HG03095 (cell line): ENCODE measurements at regions not wholly inside any gene's neighbourhood (a gene's known extent, or its start where the extent isn't known, plus 50 kb on each side); places are given as distances from the start of the nearest gene placed in this dataset.
"Not testable (repeated sequence)": the region's sequence is repeated elsewhere in the genome, so short reads cannot be mapped to it uniquely, and the experiment has no call there.

Experiments used
- ATAC-seq: cut with Tn5 transposase; IDR thresholded peaks from one replicate; pipeline ENCODE4 v1.9.1; 2021; ENCODE audit warnings: moderate library complexity; ENCODE audit not compliant: unreplicated experiment

- ATAC-seq, result no peak
Measured at GRCh38 chr6:104522533-104522932, 337.2 kb downstream of the HACE1 start.

GRCh38 chr6:104521176-104521575 lies 338.5 kb downstream of the HACE1 start:
- ATAC-seq, result no peak

DNA sequence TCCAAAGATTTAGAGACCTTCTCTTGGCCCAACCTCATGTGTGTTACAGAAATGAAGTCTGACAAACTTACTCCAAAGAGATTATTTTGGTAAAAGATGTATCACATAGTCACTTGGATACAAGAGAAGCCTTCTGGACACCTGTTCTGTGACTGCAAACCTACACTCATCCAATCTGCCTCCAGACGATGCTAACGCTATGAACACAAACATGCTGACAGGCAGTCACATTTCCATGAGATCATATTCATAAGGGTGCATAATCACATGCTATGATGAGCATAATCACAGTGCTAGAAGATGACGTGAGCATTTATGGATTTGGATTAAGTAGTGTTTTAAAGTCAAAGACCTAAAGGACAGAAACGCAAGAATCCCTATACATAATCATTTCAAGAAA lies 340.2 kb downstream of the HACE1 start:
- ATAC-seq, result no peak

DNA sequence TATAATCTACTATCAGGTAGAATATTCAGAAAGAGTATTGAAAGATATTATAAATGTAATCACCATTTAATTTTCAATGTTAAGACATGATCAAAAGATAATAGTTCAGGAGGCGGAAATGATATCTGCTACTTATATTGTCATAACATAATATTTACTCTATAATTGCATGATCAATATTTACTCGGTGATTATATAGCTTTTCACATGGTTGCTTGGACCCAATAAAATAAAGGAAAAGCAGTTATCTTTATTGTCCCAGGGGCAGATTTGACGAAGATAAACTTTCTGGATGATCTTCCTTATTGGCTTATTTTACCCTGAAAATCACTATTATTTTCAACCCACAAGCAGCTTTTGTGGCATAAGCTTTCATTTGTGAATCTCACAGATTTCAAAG lies 350.4 kb downstream of the HACE1 start:
- no peak for ATAC-seq

GRCh38 chr6:104506429-104506828 lies 353.3 kb downstream of the HACE1 start:
- ATAC-seq, result no peak

- ATAC-seq, result no peak
Measured at GRCh38 chr6:104505838-104506237, 353.9 kb downstream of the HACE1 start.

DNA sequence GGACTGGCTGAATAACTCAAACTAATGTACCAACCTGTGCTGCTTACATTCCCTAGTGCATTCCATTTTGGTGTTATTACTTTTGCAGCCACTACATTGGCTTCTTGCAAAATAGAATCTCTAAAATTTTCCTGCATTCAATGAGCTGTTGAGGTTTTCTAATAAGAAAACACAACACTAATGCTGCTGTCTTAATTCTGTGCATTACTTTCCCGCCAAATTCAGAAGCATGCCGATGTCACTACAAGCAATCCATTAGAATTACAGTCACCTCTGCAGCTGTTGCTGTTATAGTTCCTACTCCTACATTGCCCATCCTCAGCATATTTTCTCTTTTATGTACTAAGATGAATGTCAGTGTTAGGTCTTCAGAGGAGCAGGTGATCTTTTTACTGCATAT lies 359.5 kb downstream of the HACE1 start:
- no peak for ATAC-seq

GRCh38 chr6:104486035-104486434 lies 373.7 kb downstream of the HACE1 start:
- no peak for ATAC-seq

DNA sequence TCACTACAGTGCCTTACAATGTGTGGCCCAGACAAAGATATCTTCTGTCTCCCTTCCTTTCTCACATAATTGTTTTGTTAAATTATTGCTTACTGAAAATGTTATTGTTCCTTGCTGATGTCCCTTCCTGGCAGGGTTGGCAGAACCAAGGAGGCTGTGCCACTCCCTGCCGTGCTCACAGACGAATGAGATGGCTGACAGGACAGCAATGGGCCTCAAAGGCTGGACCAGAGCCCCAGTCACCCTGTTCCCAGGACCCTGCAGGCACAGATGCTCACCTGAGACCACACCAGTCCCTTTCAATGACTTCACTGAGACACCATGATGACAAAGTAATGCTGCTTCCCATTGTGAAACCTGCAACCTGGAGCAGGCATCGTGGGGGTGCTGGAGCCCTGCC lies 375.1 kb downstream of the HACE1 start:
- no peak for ATAC-seq

DNA sequence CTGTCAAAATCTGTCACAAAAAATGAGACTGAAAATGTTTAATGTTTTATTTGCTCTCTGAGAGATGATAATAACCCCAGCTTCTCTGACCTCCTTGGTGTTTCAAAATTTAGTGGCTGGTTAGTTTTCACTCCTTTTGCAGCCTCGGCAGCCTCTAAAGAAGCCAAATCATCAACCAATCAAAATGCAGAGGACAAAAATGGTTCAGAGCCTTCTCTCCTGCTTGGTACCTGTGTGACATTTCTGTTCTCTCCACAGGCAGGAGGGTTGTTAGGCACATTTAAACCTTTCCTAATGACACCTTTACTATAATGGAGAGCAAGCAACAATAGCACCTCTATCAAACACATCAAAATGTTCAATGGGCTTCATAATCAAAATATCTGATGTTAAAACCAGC lies 375.5 kb downstream of the HACE1 start:
- no peak for ATAC-seq

DNA sequence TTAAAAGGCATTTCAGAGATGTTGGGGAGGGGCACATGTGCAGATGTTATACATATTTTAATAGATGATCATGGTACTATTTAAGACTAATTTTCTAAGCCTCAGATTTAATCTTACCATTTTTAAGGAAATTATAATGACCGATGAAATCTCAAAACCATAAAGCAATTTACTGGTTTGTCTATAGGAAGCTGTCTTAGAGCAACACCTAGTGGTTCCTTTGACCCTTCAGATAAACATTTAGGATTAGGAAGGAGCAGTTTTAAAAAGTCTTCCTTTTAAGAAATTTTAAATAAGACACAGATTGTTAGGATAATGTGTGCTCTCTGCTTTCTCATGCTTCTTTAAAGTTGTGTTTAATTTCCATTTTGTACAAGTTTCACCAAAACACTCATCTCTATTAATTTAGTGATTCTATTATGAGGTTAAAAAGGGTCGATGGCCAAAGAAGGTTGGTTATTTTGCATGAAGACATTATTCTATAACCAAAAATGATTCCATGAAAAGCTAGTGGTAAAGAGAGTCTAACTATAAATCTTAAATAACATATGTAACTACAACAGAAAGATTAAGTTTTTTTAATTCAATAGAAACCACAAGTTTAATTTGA lies 376.4 kb downstream of the HACE1 start:
- no peak for ATAC-seq

DNA sequence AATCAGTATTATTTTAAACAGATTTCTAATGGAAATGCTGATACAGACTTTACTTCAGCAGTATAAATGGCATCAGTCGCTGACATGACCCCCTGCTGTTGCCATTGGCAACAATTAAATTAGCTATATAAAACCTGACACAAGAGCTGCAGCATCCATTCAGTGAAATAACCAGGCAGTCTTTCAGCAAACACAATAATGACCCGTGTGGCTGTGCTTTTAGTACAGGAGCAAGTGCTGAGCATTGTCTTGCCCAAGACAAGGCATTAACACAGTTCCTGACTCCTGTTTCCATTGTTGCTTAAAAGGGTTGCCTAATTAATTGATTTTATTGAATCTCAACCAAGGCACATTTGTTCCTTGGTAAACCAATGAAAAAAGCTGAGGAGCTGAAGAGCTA lies 382.1 kb downstream of the HACE1 start:
- ATAC-seq, result no peak

- ATAC-seq, result no peak
Measured at GRCh38 chr6:104473021-104473429, 386.7 kb downstream of the HACE1 start.

DNA sequence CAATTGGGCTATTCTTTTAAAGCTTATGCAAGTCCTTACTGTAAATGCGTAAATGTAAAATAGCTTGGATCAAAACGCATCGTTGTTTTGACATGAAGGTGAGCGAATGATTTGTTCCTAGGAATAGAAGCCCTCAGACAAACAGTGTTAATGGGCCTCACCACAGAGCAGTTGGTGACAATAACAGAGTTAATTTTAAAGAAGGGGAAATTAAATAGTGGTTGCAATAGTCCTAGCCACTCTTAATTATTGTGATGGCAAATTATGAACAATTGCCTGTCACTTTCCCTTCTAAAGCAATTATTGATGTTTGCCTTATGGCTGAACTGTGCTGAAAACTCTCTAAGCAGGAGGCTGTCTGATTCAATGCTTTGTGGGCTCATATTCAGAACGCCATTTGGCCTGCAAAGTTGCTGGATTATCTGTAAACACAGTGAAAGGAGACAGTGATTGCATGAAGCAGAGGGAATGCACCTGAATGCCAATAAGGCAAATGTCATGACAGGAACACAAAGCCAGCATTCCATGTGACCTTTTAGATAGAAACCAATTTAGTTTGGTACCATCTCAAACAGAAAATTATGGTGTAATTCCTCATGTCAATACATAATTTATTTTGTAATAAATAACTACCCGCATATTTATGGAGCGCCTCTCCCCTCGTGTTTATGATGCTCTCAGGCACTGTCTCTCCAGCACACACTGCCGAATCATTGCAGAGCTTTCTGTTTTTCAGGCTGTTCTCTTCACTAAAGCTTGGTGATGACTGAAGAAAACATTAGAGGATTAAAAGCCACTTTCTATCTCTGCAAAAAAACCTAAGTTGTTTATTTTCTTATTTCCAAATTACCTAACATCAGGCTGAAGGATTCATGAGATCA lies 387.5 kb downstream of the HACE1 start:
- no peak for ATAC-seq

DNA sequence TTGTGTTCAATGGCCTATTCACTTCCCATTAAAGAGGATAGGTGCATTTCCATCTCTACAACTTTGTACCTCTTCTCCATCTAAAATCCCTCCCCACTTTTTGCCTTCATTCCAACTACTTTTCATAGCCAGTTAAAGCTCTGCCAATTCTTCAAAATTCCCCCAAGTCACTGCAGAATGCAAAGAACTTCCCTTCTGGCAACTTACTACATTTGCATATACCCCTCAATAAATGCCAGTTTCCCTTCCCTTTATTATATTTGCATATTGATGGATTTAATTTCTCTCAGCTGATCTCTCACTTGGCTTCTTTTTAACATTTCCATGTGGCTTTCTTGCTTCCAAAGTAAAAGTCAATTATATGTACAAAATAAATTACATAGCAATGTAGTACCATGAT lies 393.4 kb downstream of the HACE1 start:
- ATAC-seq, result no peak

GRCh38 chr6:104462811-104463599 lies 396.7 kb downstream of the HACE1 start:
- no peak for ATAC-seq

GRCh38 chr6:104460738-104461483 lies 398.8 kb downstream of the HACE1 start:
- peak; percentile 49 for ATAC-seq

- peak; percentile 88 for ATAC-seq
Measured at GRCh38 chr6:104459543-104459942, 400.2 kb downstream of the HACE1 start.

- ATAC-seq, result no peak
Measured at GRCh38 chr6:104449918-104450317, 409.8 kb downstream of the HACE1 start.

GRCh38 chr6:104446101-104447080 lies 413.3 kb downstream of the HACE1 start:
- ATAC-seq, result not testable (repeated sequence)
